Tibial nerve (tissue), 4 donors: ENCODE measurements at regions not wholly inside any gene's neighbourhood (a gene's known extent, or its start where the extent isn't known, plus 50 kb on each side); places are given as distances from the start of the nearest gene placed in this dataset.

Experiments used
- DNase-seq, 2 donors: peaks; one replicate each; pipeline ENCODE4 v3.0.0-alpha.2; 2019; ENCODE audit warnings: low spot score in 2 of 2
- H3K27ac ChIP-seq, 4 donors: fragments of 200-600 bp; sonication (generic) in 3 of 4; one replicate each; pipeline ENCODE4 v1.5.1; 2017 to 2019; ENCODE audit warnings: mild to moderate bottlenecking in 1 of 4
- H3K27me3 ChIP-seq, 2 donors: fragments of 200-600 bp; sonication (generic) in 1 of 2; one replicate each; pipeline versions ENCODE4 v1.5.1 to v1.6.0; 2017 to 2019
- H3K36me3 ChIP-seq, 3 donors: fragments of 200-600 bp; sonication (generic); one replicate each; pipeline ENCODE4 v1.5.1; 2018 to 2019
- H3K4me1 ChIP-seq, 4 donors: fragments of 200-600 bp; sonication (generic) in 3 of 4; one replicate each; pipeline ENCODE4 v1.5.1; 2017 to 2019
- H3K4me3 ChIP-seq, 4 donors: fragments of 200-600 bp; sonication (generic) in 3 of 4; one replicate each; pipeline ENCODE4 v1.5.1; 2017 to 2019; ENCODE audit warnings: mild to moderate bottlenecking in 1 of 4, moderate library complexity in 1 of 4
- H3K9me3 ChIP-seq, 4 donors: fragments of 200-600 bp; sonication (generic) in 3 of 4; one replicate each; pipeline ENCODE4 v1.5.1; 2017 to 2019
- CTCF ChIP-seq, 5 experiments: fragments of 200-600 bp in 3 of 5; fragments of 450-650 bp in 2 of 5; sonication (generic) in 3 of 5; IDR thresholded peaks; one replicate each; pipeline ENCODE4 v1.5.1; 2016 to 2019; ENCODE audit warnings: antibody characterized with exemption in 5 of 5, mild to moderate bottlenecking in 3 of 5, moderate library complexity in 2 of 5
- EP300 ChIP-seq, 2 donors: sonication (generic); formaldehyde crosslinking; IDR thresholded peaks; one replicate each; pipeline ENCODE4 v1.6.1; 2017; ENCODE audit warnings: antibody characterized with exemption in 2 of 2, mild to moderate bottlenecking in 1 of 2
- POLR2A ChIP-seq, 2 donors: fragments of 450-650 bp; IDR thresholded peaks; one replicate each; pipeline ENCODE4 v1.6.1; 2017; ENCODE audit warnings: antibody characterized with exemption in 2 of 2, mild to moderate bottlenecking in 2 of 2, moderate library complexity in 2 of 2
- WGBS, 2 donors: methylation state at CpG; one replicate each; pipeline ENCODE4 v1.1.5; 2018; 5-methylcytosine and 5-hydroxymethylcytosine counted together

GRCh38 chr10:64320448-64320847 is 799.2 kb downstream of the REEP3 start:
- Histone ChIP-seq H3K36me3 (no peaks in the 10 kb centered on the region), H3K4me3 (no peak overlapping the region), H3K27me3 (no peaks in the 10 kb centered on the region), H3K9me3 (peaks cover 0 to 6% (median 0%) of the 10 kb centered on the region in 4 donors), H3K27ac (no peak overlapping the region), H3K4me1 (no peaks in the 10 kb centered on the region)
- 79 to 88% methylated on average over 6 of the region's 6 CpGs for WGBS, 2 donors
- no peak for DNase-seq
- TF ChIP-seq POLR2A (IDR thresholded peaks at IDR 0.05) (no peak), CTCF (IDR thresholded peaks at IDR 0.05) (no peak), EP300 (IDR thresholded peaks at IDR 0.05) (no peak)

GRCh38 chr10:64329510-64329909 is 808.3 kb downstream of the REEP3 start:
- Histone ChIP-seq H3K9me3 (peaks cover 0 to 23% (median 4%) of the 10 kb centered on the region in 4 donors), H3K4me3 (no peak overlapping the region), H3K27me3 (no peaks in the 10 kb centered on the region), H3K27ac (no peak overlapping the region), H3K36me3 (no peaks in the 10 kb centered on the region), H3K4me1 (no peaks in the 10 kb centered on the region)
- WGBS, 2 donors = 92 to 95% methylated on average over 5 of the region's 5 CpGs
- no peak for TF ChIP-seq CTCF (IDR thresholded peaks at IDR 0.05)
- no peak for TF ChIP-seq POLR2A (IDR thresholded peaks at IDR 0.05)
- no peak for TF ChIP-seq EP300 (IDR thresholded peaks at IDR 0.05)
- DNase-seq = no peak

DNA sequence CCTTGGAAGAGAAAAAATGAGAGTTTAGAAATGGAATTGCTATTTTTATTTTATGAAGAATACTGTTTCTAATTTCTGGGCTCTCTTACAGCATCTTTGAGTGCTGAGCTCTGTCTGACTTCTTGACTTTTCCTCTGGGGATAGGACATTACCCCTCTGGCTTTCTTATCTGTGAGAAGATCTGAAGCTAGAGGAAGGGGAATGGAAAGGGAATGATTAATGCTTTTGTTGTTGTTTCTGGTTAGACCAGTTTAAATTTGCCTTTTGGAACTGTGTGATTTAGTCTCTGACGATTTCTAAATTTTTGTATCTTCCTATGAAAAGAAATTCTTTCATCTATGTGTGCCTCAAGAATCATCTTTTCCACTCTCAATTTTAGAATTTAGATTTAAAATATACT is 811.4 kb downstream of the REEP3 start:
- H3K27ac ChIP-seq = no peak overlapping the region
- no peaks in the 10 kb centered on the region for H3K4me1 ChIP-seq
- WGBS, 2 donors = 47% methylated on average over 1 of the region's 1 CpG
- H3K36me3 ChIP-seq = no peaks in the 10 kb centered on the region
- peaks cover 0 to 4% (median 0%) of the 10 kb centered on the region in 4 donors for H3K9me3 ChIP-seq
- DNase-seq = no peak
- no peak overlapping the region for H3K4me3 ChIP-seq
- TF ChIP-seq CTCF (IDR thresholded peaks at IDR 0.05) (no peak), EP300 (IDR thresholded peaks at IDR 0.05) (no peak), POLR2A (IDR thresholded peaks at IDR 0.05) (no peak)
- no peaks in the 10 kb centered on the region for H3K27me3 ChIP-seq

- DNase-seq = no peak
- no peaks in the 10 kb centered on the region for H3K36me3 ChIP-seq
- WGBS, 2 donors = 92 to 93% methylated on average over 4 of the region's 4 CpGs
- no peak overlapping the region for H3K4me3 ChIP-seq
- TF ChIP-seq POLR2A (IDR thresholded peaks at IDR 0.05) = no peak
- no peak for TF ChIP-seq CTCF (IDR thresholded peaks at IDR 0.05)
- no peak for TF ChIP-seq EP300 (IDR thresholded peaks at IDR 0.05)
- no peak overlapping the region for H3K27ac ChIP-seq
- no peaks in the 10 kb centered on the region for H3K4me1 ChIP-seq
- H3K9me3 ChIP-seq = no peaks in the 10 kb centered on the region
- H3K27me3 ChIP-seq = no peaks in the 10 kb centered on the region
Measured at GRCh38 chr10:64334084-64334483, 812.9 kb downstream of the REEP3 start.

DNA sequence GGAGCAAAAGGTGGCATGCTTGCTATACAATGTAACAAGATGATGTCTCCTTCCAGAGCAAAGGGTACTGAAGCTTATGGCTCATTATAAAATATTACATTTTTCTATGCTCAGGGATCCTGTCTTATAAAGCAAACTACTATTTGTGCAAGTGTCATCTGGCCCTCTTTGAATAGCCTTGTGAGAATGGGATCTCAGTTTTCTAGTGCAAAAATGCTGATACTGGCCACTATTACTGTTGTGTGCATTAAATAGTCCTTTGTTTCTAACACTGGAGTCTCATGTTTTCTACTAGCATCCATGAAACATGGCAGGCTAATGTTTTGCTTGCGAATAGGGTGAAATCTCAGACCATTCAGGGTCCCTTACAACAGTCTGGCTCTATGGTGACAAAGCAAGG is 823.0 kb downstream of the REEP3 start:
- Histone ChIP-seq H3K9me3 (no peaks in the 10 kb centered on the region), H3K4me1 (no peaks in the 10 kb centered on the region), H3K36me3 (no peaks in the 10 kb centered on the region), H3K4me3 (no peak overlapping the region), H3K27me3 (no peaks in the 10 kb centered on the region), H3K27ac (no peak overlapping the region)
- 55 to 59% methylated on average over 1 of the region's 1 CpG for WGBS, 2 donors
- no peak for TF ChIP-seq EP300 (IDR thresholded peaks at IDR 0.05)
- no peak for TF ChIP-seq CTCF (IDR thresholded peaks at IDR 0.05)
- TF ChIP-seq POLR2A (IDR thresholded peaks at IDR 0.05) = no peak
- DNase-seq = no peak
